HCT116 (cell line): ENCODE measurements at regions not wholly inside any gene's neighbourhood (a gene's known extent, or its start where the extent isn't known, plus 50 kb on each side); places are given as distances from the start of the nearest gene placed in this dataset.

Experiments used
- ATAC-seq: fragments of 200-7000 bp; cut with Tn5 transposase; 2 replicates; pipeline ENCODE4 v1.9.1; 2020; ENCODE audit warnings: mild to moderate bottlenecking, moderate library complexity
- BruUV-seq: library from RNA; stranded (reverse); fragments of 400-500 nt; replicated peaks from 2 replicates; lab custom pipeline; 2021; lab: Mats Ljungman, UMichigan
- CTCF ChIA-PET: fragments of 300-600 bp; sonication (Branson Sonifier 250); formaldehyde crosslinking; loops from one replicate; lab custom pipeline; 2021; ENCODE audit warnings: antibody characterized with exemption; lab: Charles Lee
- POLR2A ChIA-PET: fragments of 300-600, 350-600 bp; sonication (Branson Sonifier 250); formaldehyde crosslinking; loops from one replicate; lab custom pipeline; 2021; ENCODE audit warnings: antibody characterized with exemption; lab: Charles Lee
- RAD21 ChIA-PET, 2 experiments: fragments of 300-600 bp; sonication (Branson Sonifier 250); formaldehyde crosslinking; loops; one replicate each; lab custom pipeline; 2023; ENCODE audit warnings: low total read pairs in 2 of 2; ENCODE audit not compliant: uncharacterized antibody in 2 of 2, unreplicated experiment in 2 of 2, low non-redundant PET in 1 of 2; lab: Charles Lee
- DNase-seq: peaks from one replicate; pipeline ENCODE4 v3.0.0-alpha.2; 2010; ENCODE audit warnings: low read depth, low spot score
- H2AFZ ChIP-seq: fragments of 200-600 bp; shearing (Covaris generic), sonication (generic); 2 replicates; pipeline ENCODE4 v1.6.1; 2017; ENCODE audit warnings: low read depth, mixed run types, mixed read lengths, antibody characterized with exemption, low read length; ENCODE audit not compliant: poor library complexity, severe bottlenecking
- H3K27ac ChIP-seq: 2 replicates; pipeline ENCODE4 v1.5.1; 2012; ENCODE audit warnings: low read depth, low read length
- H3K27me3 ChIP-seq: fragments of 200-600 bp; sonication (generic); 2 replicates; pipeline ENCODE4 v1.6.1; 2016; ENCODE audit warnings: mixed run types, low read length, mixed read lengths; ENCODE audit not compliant: insufficient read depth
- H3K36me3 ChIP-seq, 2 experiments: fragments of 200-500 bp in 1 of 2; fragments of 200-600 bp in 1 of 2; sonication (Bioruptor generic) in 1 of 2; sonication (generic) in 1 of 2; 2 replicates each; pipeline versions ENCODE4 v1.5.1 to v1.6.1; 2014 to 2016; ENCODE audit warnings: low read length in 2 of 2, inconsistent platforms in 1 of 2, mixed read lengths in 1 of 2, mixed run types in 1 of 2; ENCODE audit not compliant: insufficient read depth in 2 of 2, control insufficient read depth in 1 of 2
- H3K4me1 ChIP-seq, 2 experiments: fragments of 200-600 bp in 1 of 2; sonication (generic) in 1 of 2; 2 replicates each; pipeline versions ENCODE4 v1.5.1 to v1.6.1; 2012 to 2017; ENCODE audit warnings: low read length in 2 of 2, inconsistent platforms in 1 of 2, mild to moderate bottlenecking in 1 of 2, mixed read lengths in 1 of 2, mixed run types in 1 of 2, moderate library complexity in 1 of 2; ENCODE audit not compliant: insufficient read depth in 2 of 2, control insufficient read depth in 1 of 2
- H3K4me2 ChIP-seq: fragments of 200-600 bp; sonication (generic); 2 replicates; pipeline ENCODE4 v1.6.1; 2017; ENCODE audit warnings: mixed run types, low read length, mixed read lengths
- H3K4me3 ChIP-seq, 2 experiments: fragments of 200-600 bp in 1 of 2; sonication (generic) in 1 of 2; replicated peaks in 1 of 2; 2 replicates each; pipeline ENCODE4 v1.5.1; 2011 to 2016; ENCODE audit warnings: low read length in 2 of 2, control low read depth in 1 of 2, low read depth in 1 of 2, mild to moderate bottlenecking in 1 of 2, mixed read lengths in 1 of 2, mixed run types in 1 of 2
- H3K79me2 ChIP-seq: fragments of 200-600 bp; sonication (generic); 2 replicates; pipeline ENCODE4 v1.6.1; 2017; ENCODE audit warnings: mild to moderate bottlenecking, mixed run types, low read length, moderate library complexity, mixed read lengths; ENCODE audit not compliant: insufficient read depth
- H3K9ac ChIP-seq: fragments of 200-600 bp; sonication (generic); 2 replicates; pipeline ENCODE4 v1.6.1; 2016; ENCODE audit warnings: low read length, mixed read lengths
- H3K9me2 ChIP-seq: fragments of 200-600 bp; sonication (generic), shearing (Covaris generic); 2 replicates; pipeline ENCODE4 v1.6.1; 2017; ENCODE audit warnings: mixed run types, mild to moderate bottlenecking, moderate library complexity; ENCODE audit not compliant: insufficient read depth
- H3K9me3 ChIP-seq, 2 experiments: fragments of 200-500 bp in 1 of 2; fragments of 200-600 bp in 1 of 2; sonication (Bioruptor generic) in 1 of 2; sonication (generic) in 1 of 2; 2 replicates each; pipeline ENCODE4 v1.6.1; 2014 to 2017; ENCODE audit warnings: low read length in 2 of 2, mixed read lengths in 2 of 2, inconsistent platforms in 1 of 2, low read depth in 1 of 2, mild to moderate bottlenecking in 1 of 2, mixed run types in 1 of 2, moderate library complexity in 1 of 2; ENCODE audit not compliant: control insufficient read depth in 1 of 2, insufficient read depth in 1 of 2
- H4K20me1 ChIP-seq: fragments of 200-600 bp; sonication (generic), shearing (Covaris generic); 2 replicates; pipeline ENCODE4 v1.6.1; 2017; ENCODE audit warnings: mixed run types, mild to moderate bottlenecking, moderate library complexity; ENCODE audit not compliant: insufficient read depth
- CEBPB ChIP-seq: IDR thresholded peaks from 2 replicates; pipeline ENCODE4 v1.6.1; 2012; ENCODE audit warnings: low read depth
- EZH2 ChIP-seq: fragments of 200-600 bp; sonication (generic); IDR thresholded peaks from 2 replicates; pipeline ENCODE4 v1.6.1; 2017; ENCODE audit warnings: antibody characterized with exemption, mixed run types
- FOSL1 ChIP-seq: IDR thresholded peaks from 2 replicates; pipeline ENCODE4 v1.6.1; 2012; ENCODE audit warnings: low read depth
- JUND ChIP-seq: IDR thresholded peaks from 2 replicates; pipeline ENCODE4 v1.6.1; 2012
- POLR2A ChIP-seq: IDR thresholded peaks from 2 replicates; pipeline ENCODE4 v1.7.0; 2011; ENCODE audit warnings: borderline replicate concordance; ENCODE audit not compliant: insufficient read depth, insufficient read length; ENCODE audit errors: extremely low read depth
- POLR2AphosphoS5 ChIP-seq: IDR thresholded peaks from 2 replicates; pipeline ENCODE4 v1.6.1; 2011; ENCODE audit warnings: mild to moderate bottlenecking, low read depth, low read length, moderate library complexity
- REST ChIP-seq: IDR thresholded peaks from 2 replicates; pipeline ENCODE4 v1.6.1; 2012; ENCODE audit warnings: low read depth
- SIN3A ChIP-seq: IDR thresholded peaks from 2 replicates; pipeline ENCODE4 v1.6.1; 2012; ENCODE audit warnings: low read depth
- SP1 ChIP-seq: IDR thresholded peaks from 2 replicates; pipeline ENCODE4 v1.6.1; 2012; ENCODE audit warnings: low read depth
- TCF7L2 ChIP-seq: IDR thresholded peaks from 2 replicates; pipeline ENCODE4 v1.7.0; 2011; ENCODE audit warnings: borderline replicate concordance, inconsistent platforms; ENCODE audit not compliant: insufficient read depth, insufficient read length; ENCODE audit errors: extremely low read depth
- intact Hi-C: fragments of 100-400 bp; cut with micrococcal nuclease; formaldehyde crosslinking; loops from 2 replicates; pipeline ENCODE4 v1.10.0; 2022

- no peak for TF ChIP-seq POLR2AphosphoS5
- TF ChIP-seq POLR2A: no peak
- TF ChIP-seq JUND: no peak
- TF ChIP-seq TCF7L2: no peak
- TF ChIP-seq REST: no peak
- no peak for TF ChIP-seq EZH2
Measured at GRCh38 chr1:56436296-56436695, 143.1 kb downstream of the PLPP3 start (continued).

- CTCF ChIA-PET: interaction anchor here (0.9 kb wide), 1 partner anchor 11 kb away, joined by 3 read pairs; no protein-coding TSS in a partner anchor
- DNase-seq (no peak), ATAC-seq (no peak)
- Histone ChIP-seq H3K9me3 (no peaks in the 10 kb centered on the region), H3K27ac (no peak overlapping the region), H3K4me3 (no peak overlapping the region), H3K9ac (no peak overlapping the region), H4K20me1 (no peaks in the 10 kb centered on the region), H3K4me2 (no peak overlapping the region), H3K9me2 (no peaks in the 10 kb centered on the region), H3K36me3 (no peaks in the 10 kb centered on the region), H3K79me2 (no peaks in the 10 kb centered on the region), H3K27me3 (no peaks in the 10 kb centered on the region), H3K4me1 (peaks cover 0 to 8% of the 10 kb centered on the region in 2 experiments; a peak in 1 of 4 replicates), H2AFZ (no peak overlapping the region)
- POLR2A ChIA-PET: no interaction called here
- RAD21 ChIA-PET: no interaction called here
- intact Hi-C loops: no loop called here
- TF ChIP-seq SP1: no peak
- TF ChIP-seq FOSL1: no peak
- no peak for TF ChIP-seq JUND
- no peak for TF ChIP-seq SIN3A
- no peak for TF ChIP-seq CEBPB
- no TSS peak for BruUV-seq
Measured at GRCh38 chr1:56435434-56436262, 143.7 kb downstream of the PLPP3 start.
